ENCODE measurements at regions not wholly inside any gene's neighbourhood (a gene's known extent, or its start where the extent isn't known, plus 50 kb on each side); places are given as distances from the start of the nearest gene placed in this dataset.

DNA sequence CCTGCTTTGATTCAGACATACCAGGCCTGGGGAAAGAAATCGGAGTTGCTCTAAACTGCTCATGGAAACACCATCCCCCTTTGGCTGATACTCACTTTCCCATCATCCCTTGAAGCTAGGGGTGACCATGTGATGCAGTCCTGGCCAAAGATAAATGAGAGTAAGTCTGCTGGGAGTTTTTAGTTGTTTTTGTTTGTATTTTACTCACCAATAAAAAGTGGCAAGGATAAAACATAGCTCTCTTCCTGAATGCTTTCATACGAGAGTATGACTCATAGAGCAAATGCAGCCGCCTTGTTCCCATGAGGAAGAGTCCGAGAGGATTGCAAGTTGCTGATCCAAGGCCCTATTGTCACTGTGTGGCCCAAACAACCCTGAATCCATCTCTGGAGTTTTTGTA is 126.4 kb upstream of the TMEM132C start:
- 95% methylated on average over 4 of the region's 4 CpGs; no CpG with 5 or more reads in 1 of the 2 experiments for WGBS, 2 experiments (ENCODE audit: extremely low coverage in 1 of 2, insufficient coverage in 1 of 2, insufficient read length in 1 of 2, insufficient replicate concordance in 2 of 2, low coverage in 1 of 2, low lambda C conversion rate in 2 of 2, missing lambda C conversion rate in 1 of 2)
- no peak for TF ChIP-seq RBBP5 (IDR thresholded peaks at IDR 0.05; ENCODE audit: borderline replicate concordance, low read depth, low read length)

More for the DNA sequence above, 126.4 kb upstream of the TMEM132C start:
- Histone ChIP-seq H2BK120ac (replicated peaks; ENCODE audit: low read depth, low read length) (no peak overlapping the region), H4K91ac (replicated peaks; ENCODE audit: insufficient read length, low read length) (no peak overlapping the region), H3K9me3 (ENCODE audit: insufficient read depth in 2 of 2, low read depth in 1 of 2, low read length in 1 of 2) (no peaks in the 10 kb centered on the region), H4K5ac (ENCODE audit: insufficient read length, low read depth, low read length) (no peak overlapping the region), H3K4me2 (ENCODE audit: insufficient read depth in 1 of 2, low read depth in 2 of 2, low read length in 2 of 2) (no peak overlapping the region), H3K9ac (replicated peaks in 1 of 4; ENCODE audit: extremely low read depth in 1 of 4, low read depth in 3 of 4, low read length in 3 of 4) (no peak overlapping the region), H2BK15ac (ENCODE audit: low read length) (no peak overlapping the region), H3K27ac (ENCODE audit: low read depth, low read length) (no peak overlapping the region), H2BK20ac (ENCODE audit: low read length) (no peak overlapping the region), H2AK5ac (ENCODE audit: low read depth, low read length) (no peak overlapping the region), H2AFZ (ENCODE audit: low read length) (peak overlapping the region; percentile 85; the same call in 1 of the 2 replicates), H3K79me1 (ENCODE audit: low read depth, low read length) (no peaks in the 10 kb centered on the region), H3K36me3 (ENCODE audit: control insufficient read depth in 2 of 4, insufficient read depth in 4 of 4, low read length in 3 of 4) (no peaks in the 10 kb centered on the region), H2BK5ac (ENCODE audit: low read depth, low read length) (no peak overlapping the region), H3K23me2 (ENCODE audit: low read depth, low read length) (no peaks in the 10 kb centered on the region), H4K8ac (ENCODE audit: extremely low read depth, insufficient read depth, low read length) (no peak overlapping the region), H3K56ac (replicated peaks; ENCODE audit: insufficient read length, low read depth, low read length) (no peak overlapping the region), H3K14ac (ENCODE audit: insufficient read length) (no peak overlapping the region), H3K23ac (ENCODE audit: insufficient read length) (no peak overlapping the region), H3K4ac (replicated peaks; ENCODE audit: insufficient read length, low read depth, low read length) (no peak overlapping the region), H4K20me1 (replicated peaks in 1 of 2; ENCODE audit: control insufficient read depth in 1 of 2, insufficient read depth in 2 of 2, low read length in 2 of 2) (no peaks in the 10 kb centered on the region), H3K79me2 (ENCODE audit: control insufficient read depth in 1 of 2, insufficient read depth in 2 of 2, low read length in 2 of 2) (no peaks in the 10 kb centered on the region), H3K18ac (ENCODE audit: extremely low read depth, low read length) (no peak overlapping the region), H2BK12ac (ENCODE audit: low read depth, low read length) (no peak overlapping the region), H3K4me3 (ENCODE audit: extremely low read depth in 1 of 4, insufficient read depth in 2 of 4, low read depth in 3 of 4, low read length in 4 of 4) (no peak overlapping the region), H3K4me1 (replicated peaks in 1 of 4; ENCODE audit: control insufficient read depth in 3 of 4, insufficient read depth in 4 of 4, low read length in 3 of 4) (no peaks in the 10 kb centered on the region), H3K27me3 (replicated peaks in 1 of 4; ENCODE audit: control insufficient read depth in 3 of 4, extremely low read depth in 1 of 4, insufficient read depth in 3 of 4, low read length in 3 of 4) (no peaks in the 10 kb centered on the region)
- ChIA-PET POLR2A (ENCODE audit: partially characterized antibody) (no interaction called here), CTCF (ENCODE audit: partially characterized antibody) (interaction anchor here (0.8 to 2.4 kb wide), 2 partner anchors 9 to 50 kb away, joined by 4 to 8 read pairs; no protein-coding TSS in a partner anchor)
- no peak for FAIRE-seq
- no peak for DNase-seq (ENCODE audit: low read depth in 1 of 2, low spot score in 2 of 2)
